ENCODE measurements at regions not wholly inside any gene's neighbourhood (a gene's known extent, or its start where the extent isn't known, plus 50 kb on each side); places are given as distances from the start of the nearest gene placed in this dataset.

GRCh38 chr7:81926-82756 lies 110.2 kb upstream of the FAM20C start:
- no peaks in the 10 kb centered on the region for H3K36me3 ChIP-seq (ENCODE audit: control insufficient read depth in 1 of 2, insufficient read depth in 2 of 2, low read length in 2 of 2)
- no peaks in the 10 kb centered on the region for H3K9me3 ChIP-seq (ENCODE audit: control insufficient read depth in 1 of 2, low read length in 2 of 2)
- H3K27ac ChIP-seq (ENCODE audit: low read length): no peak overlapping the region
- no peaks in the 10 kb centered on the region for H3K27me3 ChIP-seq (ENCODE audit: low read depth, low read length)
- H3K4me1 ChIP-seq (ENCODE audit: control insufficient read depth in 1 of 2, insufficient read depth in 2 of 2, low read length in 2 of 2): peaks cover 0 to 9% of the 10 kb centered on the region in 2 donors
- H3K4me3 ChIP-seq (ENCODE audit: low read depth in 1 of 2, low read length in 2 of 2): no peak overlapping the region

- H3K27ac ChIP-seq (ENCODE audit: low read length): no peak overlapping the region
- peaks cover 0 to 9% of the 10 kb centered on the region in 2 donors for H3K4me1 ChIP-seq (ENCODE audit: control insufficient read depth in 1 of 2, insufficient read depth in 2 of 2, low read length in 2 of 2)
- no peaks in the 10 kb centered on the region for H3K27me3 ChIP-seq (ENCODE audit: low read depth, low read length)
- no peaks in the 10 kb centered on the region for H3K9me3 ChIP-seq (ENCODE audit: control insufficient read depth in 1 of 2, low read length in 2 of 2)
- no peak overlapping the region for H3K4me3 ChIP-seq (ENCODE audit: low read depth in 1 of 2, low read length in 2 of 2)
- no peaks in the 10 kb centered on the region for H3K36me3 ChIP-seq (ENCODE audit: control insufficient read depth in 1 of 2, insufficient read depth in 2 of 2, low read length in 2 of 2)
Measured at GRCh38 chr7:82757-83155, 109.6 kb upstream of the FAM20C start.

DNA sequence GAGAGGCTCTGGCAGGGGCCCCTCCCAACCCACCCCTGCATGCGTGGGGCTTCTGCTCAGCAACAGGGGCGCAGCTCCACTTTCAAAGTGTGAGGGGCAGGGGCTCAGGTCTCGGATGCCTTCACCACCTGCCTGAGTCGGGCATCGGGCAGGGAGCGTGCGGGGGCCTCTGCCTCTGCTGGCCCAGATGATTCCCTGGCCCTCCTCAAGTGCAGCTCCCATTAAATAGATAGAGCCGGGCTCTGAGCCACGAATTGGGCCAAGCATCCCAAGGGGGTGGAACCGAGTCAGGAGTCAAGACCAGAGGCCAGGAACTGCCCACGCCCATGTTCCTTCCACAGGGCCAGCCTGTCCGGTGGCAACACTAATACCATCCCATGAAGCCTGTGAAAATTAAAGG lies 108.9 kb upstream of the FAM20C start:
- peaks cover 0 to 9% of the 10 kb centered on the region in 2 donors for H3K4me1 ChIP-seq (ENCODE audit: control insufficient read depth in 1 of 2, insufficient read depth in 2 of 2, low read length in 2 of 2)
- H3K27ac ChIP-seq (ENCODE audit: low read length): no peak overlapping the region
- no peaks in the 10 kb centered on the region for H3K36me3 ChIP-seq (ENCODE audit: control insufficient read depth in 1 of 2, insufficient read depth in 2 of 2, low read length in 2 of 2)
- no peak overlapping the region for H3K4me3 ChIP-seq (ENCODE audit: low read depth in 1 of 2, low read length in 2 of 2)
- no peaks in the 10 kb centered on the region for H3K9me3 ChIP-seq (ENCODE audit: control insufficient read depth in 1 of 2, low read length in 2 of 2)
- H3K27me3 ChIP-seq (ENCODE audit: low read depth, low read length): no peaks in the 10 kb centered on the region

DNA sequence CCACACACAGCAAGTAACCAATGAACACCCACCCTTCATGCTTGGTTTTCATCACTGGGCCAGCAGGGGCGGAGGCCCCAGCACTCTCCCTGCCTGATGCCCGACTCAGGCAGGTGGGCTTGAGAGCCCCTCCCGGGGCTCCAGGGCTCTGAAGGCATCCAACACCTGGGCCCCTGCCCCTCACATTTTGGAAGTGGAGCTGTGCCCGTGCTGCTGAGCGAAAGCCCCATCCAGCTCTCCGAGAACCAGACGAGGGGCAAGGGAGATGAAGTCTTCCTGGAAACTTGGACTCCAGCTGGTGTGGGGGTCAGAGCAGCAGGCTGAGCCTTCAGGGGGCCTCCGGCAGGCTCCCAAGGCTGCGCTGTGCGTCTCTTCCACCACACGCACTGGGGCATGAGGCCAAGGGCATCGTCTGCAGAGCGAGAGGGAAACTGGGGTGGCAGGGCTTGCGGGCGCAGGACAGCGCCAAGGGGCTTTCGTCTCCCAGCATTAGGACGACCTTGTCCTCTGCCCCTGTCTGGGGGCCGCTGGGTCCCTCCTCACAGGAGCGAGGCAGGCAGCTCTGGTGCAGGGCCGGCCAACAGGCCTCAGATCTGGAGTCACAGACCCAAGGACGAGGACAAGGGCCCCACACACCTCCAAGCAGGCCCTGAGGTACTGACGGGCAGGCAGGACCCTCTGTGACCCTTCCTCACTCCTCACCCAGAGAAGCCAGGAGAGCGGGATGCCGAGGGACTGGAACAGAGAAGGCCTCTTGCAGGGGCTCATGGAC lies 108.3 kb upstream of the FAM20C start:
- Histone ChIP-seq H3K9me3 (ENCODE audit: control insufficient read depth in 1 of 2, low read length in 2 of 2) (no peaks in the 10 kb centered on the region), H3K4me1 (ENCODE audit: control insufficient read depth in 1 of 2, insufficient read depth in 2 of 2, low read length in 2 of 2) (peaks cover 0 to 14% of the 10 kb centered on the region in 2 donors), H3K27ac (ENCODE audit: low read length) (no peak overlapping the region), H3K4me3 (ENCODE audit: low read depth in 1 of 2, low read length in 2 of 2) (no peak overlapping the region), H3K27me3 (ENCODE audit: low read depth, low read length) (no peaks in the 10 kb centered on the region), H3K36me3 (ENCODE audit: control insufficient read depth in 1 of 2, insufficient read depth in 2 of 2, low read length in 2 of 2) (no peaks in the 10 kb centered on the region)

GRCh38 chr7:84633-85020 lies 107.7 kb upstream of the FAM20C start:
- Histone ChIP-seq H3K4me3 (ENCODE audit: low read depth in 1 of 2, low read length in 2 of 2) (no peak overlapping the region), H3K4me1 (ENCODE audit: control insufficient read depth in 1 of 2, insufficient read depth in 2 of 2, low read length in 2 of 2) (peaks cover 0 to 20% of the 10 kb centered on the region in 2 donors), H3K36me3 (ENCODE audit: control insufficient read depth in 1 of 2, insufficient read depth in 2 of 2, low read length in 2 of 2) (no peaks in the 10 kb centered on the region), H3K27me3 (ENCODE audit: low read depth, low read length) (no peaks in the 10 kb centered on the region), H3K27ac (ENCODE audit: low read length) (no peak overlapping the region), H3K9me3 (ENCODE audit: control insufficient read depth in 1 of 2, low read length in 2 of 2) (no peaks in the 10 kb centered on the region)

GRCh38 chr7:85074-85882 lies 107.1 kb upstream of the FAM20C start:
- Histone ChIP-seq H3K27me3 (ENCODE audit: low read depth, low read length) (no peaks in the 10 kb centered on the region), H3K27ac (ENCODE audit: low read length) (no peak overlapping the region), H3K4me3 (ENCODE audit: low read depth in 1 of 2, low read length in 2 of 2) (no peak overlapping the region), H3K4me1 (ENCODE audit: control insufficient read depth in 1 of 2, insufficient read depth in 2 of 2, low read length in 2 of 2) (peaks cover 0 to 24% of the 10 kb centered on the region in 2 donors), H3K9me3 (ENCODE audit: control insufficient read depth in 1 of 2, low read length in 2 of 2) (no peaks in the 10 kb centered on the region), H3K36me3 (ENCODE audit: control insufficient read depth in 1 of 2, insufficient read depth in 2 of 2, low read length in 2 of 2) (no peaks in the 10 kb centered on the region)

- Histone ChIP-seq H3K9me3 (ENCODE audit: control insufficient read depth in 1 of 2, low read length in 2 of 2) (no peaks in the 10 kb centered on the region), H3K4me1 (ENCODE audit: control insufficient read depth in 1 of 2, insufficient read depth in 2 of 2, low read length in 2 of 2) (peaks cover 0 to 24% of the 10 kb centered on the region in 2 donors), H3K36me3 (ENCODE audit: control insufficient read depth in 1 of 2, insufficient read depth in 2 of 2, low read length in 2 of 2) (no peaks in the 10 kb centered on the region), H3K4me3 (ENCODE audit: low read depth in 1 of 2, low read length in 2 of 2) (no peak overlapping the region), H3K27ac (ENCODE audit: low read length) (no peak overlapping the region), H3K27me3 (ENCODE audit: low read depth, low read length) (no peaks in the 10 kb centered on the region)
Measured at GRCh38 chr7:85883-86515, 106.4 kb upstream of the FAM20C start.

DNA sequence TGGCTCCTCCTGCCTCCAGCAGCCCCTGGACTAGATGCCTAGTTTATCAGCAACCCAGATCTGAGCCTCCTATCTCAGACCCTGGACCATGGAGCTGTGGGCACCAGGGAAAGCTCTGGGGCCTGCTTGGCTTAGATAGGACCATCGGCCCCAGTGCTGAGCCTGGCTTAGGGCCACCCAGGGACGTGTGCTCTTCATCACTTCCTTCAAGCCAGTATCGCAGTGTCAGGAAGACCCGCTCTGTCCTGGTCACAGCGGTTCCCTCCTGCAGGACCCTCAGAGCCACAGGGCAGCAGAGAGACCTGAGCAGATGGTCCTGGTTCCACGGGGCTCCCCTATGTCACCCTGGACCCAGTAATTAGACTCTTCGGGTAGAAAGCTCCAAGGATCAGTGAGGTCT lies 105.7 kb upstream of the FAM20C start:
- Histone ChIP-seq H3K9me3 (ENCODE audit: control insufficient read depth in 1 of 2, low read length in 2 of 2) (no peaks in the 10 kb centered on the region), H3K27me3 (ENCODE audit: low read depth, low read length) (no peaks in the 10 kb centered on the region), H3K27ac (ENCODE audit: low read length) (no peak overlapping the region), H3K36me3 (ENCODE audit: control insufficient read depth in 1 of 2, insufficient read depth in 2 of 2, low read length in 2 of 2) (no peaks in the 10 kb centered on the region), H3K4me3 (ENCODE audit: low read depth in 1 of 2, low read length in 2 of 2) (no peak overlapping the region), H3K4me1 (ENCODE audit: control insufficient read depth in 1 of 2, insufficient read depth in 2 of 2, low read length in 2 of 2) (peaks cover 0 to 24% of the 10 kb centered on the region in 2 donors)

DNA sequence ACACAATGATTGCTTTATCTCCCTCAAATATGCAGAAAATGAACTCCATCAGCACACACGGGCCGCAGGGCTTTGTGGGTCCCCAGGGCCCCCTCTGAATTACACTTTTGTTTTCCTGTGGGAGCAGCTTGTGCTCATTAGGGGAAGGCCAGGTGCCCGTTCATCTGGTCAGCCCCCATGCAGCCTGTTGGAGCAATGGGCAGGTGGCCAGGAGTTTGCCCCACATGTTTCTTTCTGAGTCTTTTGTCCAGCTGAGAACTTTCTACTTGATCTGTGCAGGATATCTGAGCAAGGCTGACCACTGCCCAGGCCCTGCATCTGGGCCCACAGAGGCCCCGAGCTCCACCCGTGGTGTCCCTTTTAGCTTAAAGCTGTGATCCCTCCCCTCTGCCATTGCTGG lies 105.3 kb upstream of the FAM20C start:
- Histone ChIP-seq H3K36me3 (ENCODE audit: control insufficient read depth in 1 of 2, insufficient read depth in 2 of 2, low read length in 2 of 2) (no peaks in the 10 kb centered on the region), H3K9me3 (ENCODE audit: control insufficient read depth in 1 of 2, low read length in 2 of 2) (no peaks in the 10 kb centered on the region), H3K4me1 (ENCODE audit: control insufficient read depth in 1 of 2, insufficient read depth in 2 of 2, low read length in 2 of 2) (peaks cover 0 to 24% of the 10 kb centered on the region in 2 donors), H3K27me3 (ENCODE audit: low read depth, low read length) (no peaks in the 10 kb centered on the region), H3K4me3 (ENCODE audit: low read depth in 1 of 2, low read length in 2 of 2) (no peak overlapping the region), H3K27ac (ENCODE audit: low read length) (no peak overlapping the region)

DNA sequence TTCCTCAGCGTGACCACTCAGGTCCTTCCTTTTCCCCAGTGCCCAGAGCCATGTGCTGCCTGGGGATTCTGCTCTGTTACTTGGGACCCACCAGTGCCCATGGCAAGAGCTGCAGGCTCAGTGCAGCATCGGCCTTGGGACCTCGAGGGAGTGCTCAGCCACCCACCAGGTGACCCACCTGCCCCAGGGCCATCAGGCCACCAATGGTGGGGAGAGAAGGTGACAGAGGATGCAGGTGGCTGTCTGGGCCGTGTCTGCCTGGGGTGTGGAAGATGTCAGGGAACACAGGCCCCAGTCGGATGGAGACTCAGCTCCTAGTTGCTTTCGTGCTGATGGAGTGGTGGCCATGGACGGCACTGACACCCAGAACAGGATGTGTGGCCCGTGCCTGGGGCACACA lies 104.7 kb upstream of the FAM20C start:
- H3K4me1 ChIP-seq (ENCODE audit: control insufficient read depth in 1 of 2, insufficient read depth in 2 of 2, low read length in 2 of 2): peaks cover 0 to 24% of the 10 kb centered on the region in 2 donors
- H3K27ac ChIP-seq (ENCODE audit: low read length): no peak overlapping the region
- H3K27me3 ChIP-seq (ENCODE audit: low read depth, low read length): no peaks in the 10 kb centered on the region
- no peaks in the 10 kb centered on the region for H3K36me3 ChIP-seq (ENCODE audit: control insufficient read depth in 1 of 2, insufficient read depth in 2 of 2, low read length in 2 of 2)
- H3K4me3 ChIP-seq (ENCODE audit: low read depth in 1 of 2, low read length in 2 of 2): no peak overlapping the region
- no peaks in the 10 kb centered on the region for H3K9me3 ChIP-seq (ENCODE audit: control insufficient read depth in 1 of 2, low read length in 2 of 2)

All from muscle layer of duodenum (tissue), 2 donors.